Gastroesophageal sphincter (tissue), 3 donors: ENCODE measurements at regions not wholly inside any gene's neighbourhood (a gene's known extent, or its start where the extent isn't known, plus 50 kb on each side); places are given as distances from the start of the nearest gene placed in this dataset.

ENCODE experiments used
- CTCF ChIP-seq, 4 experiments: fragments of 200-600 bp in 2 of 4; fragments of 450-650 bp in 2 of 4; sonication (generic) in 1 of 4; IDR thresholded peaks; one replicate each; pipeline ENCODE4 v1.5.1; 2017 to 2019; ENCODE audit warnings: antibody characterized with exemption in 4 of 4, mild to moderate bottlenecking in 2 of 4, moderate library complexity in 2 of 4
- EP300 ChIP-seq: sonication (generic); formaldehyde crosslinking; IDR thresholded peaks from one replicate; pipeline ENCODE4 v1.6.1; 2017; ENCODE audit warnings: antibody characterized with exemption, mild to moderate bottlenecking
- POLR2A ChIP-seq, 2 donors: fragments of 450-650 bp; IDR thresholded peaks; one replicate each; pipeline ENCODE4 v1.6.1; 2017; ENCODE audit warnings: antibody characterized with exemption in 2 of 2, mild to moderate bottlenecking in 2 of 2, moderate library complexity in 1 of 2
- POLR2AphosphoS5 ChIP-seq: sonication (generic); formaldehyde crosslinking; IDR thresholded peaks from one replicate; pipeline ENCODE4 v1.6.1; 2017; ENCODE audit warnings: antibody characterized with exemption

- TF ChIP-seq CTCF (IDR thresholded peaks at IDR 0.05) (no peak), POLR2AphosphoS5 (no peak), POLR2A (IDR thresholded peaks at IDR 0.05) (no peak), EP300 (no peak)
Measured at GRCh38 chr9:25381141-25381540, 297.1 kb downstream of the TUSC1 start.
